HG02970 (cell line): ENCODE measurements at regions not wholly inside any gene's neighbourhood (a gene's known extent, or its start where the extent isn't known, plus 50 kb on each side); places are given as distances from the start of the nearest gene placed in this dataset.

Source experiments
- ATAC-seq: cut with Tn5 transposase; IDR thresholded peaks from one replicate; pipeline ENCODE4 v1.9.1; 2021; ENCODE audit warnings: mild to moderate bottlenecking, moderate library complexity, moderate number of reproducible peaks; ENCODE audit not compliant: unreplicated experiment, low FRiP score

GRCh38 chrX:38886112-38886511 is 84.9 kb downstream of the MID1IP1 start:
- no peak for ATAC-seq

GRCh38 chrX:38887222-38887621 is 86.0 kb downstream of the MID1IP1 start:
- ATAC-seq, result no peak

- no peak for ATAC-seq
Measured at GRCh38 chrX:38890326-38890725, 89.1 kb downstream of the MID1IP1 start.

GRCh38 chrX:38890963-38891362 is 89.7 kb downstream of the MID1IP1 start:
- ATAC-seq, result no peak

GRCh38 chrX:38891641-38892413 is 90.6 kb downstream of the MID1IP1 start:
- ATAC-seq, result no peak

GRCh38 chrX:38893441-38893840 is 92.2 kb downstream of the MID1IP1 start:
- no peak for ATAC-seq

- no peak for ATAC-seq
Measured at GRCh38 chrX:38895775-38896174, 94.5 kb downstream of the MID1IP1 start.

GRCh38 chrX:38896724-38897298 is 95.6 kb downstream of the MID1IP1 start:
- ATAC-seq, result no peak

GRCh38 chrX:38898261-38898660 is 97.0 kb downstream of the MID1IP1 start:
- ATAC-seq, result no peak

- ATAC-seq, result no peak
Measured at GRCh38 chrX:38899650-38900049, 98.4 kb downstream of the MID1IP1 start.

GRCh38 chrX:38900719-38901118 is 99.5 kb downstream of the MID1IP1 start:
- ATAC-seq, result no peak

GRCh38 chrX:38902972-38903492 is 101.8 kb downstream of the MID1IP1 start:
- ATAC-seq, result no peak

- ATAC-seq, result no peak
Measured at GRCh38 chrX:38916801-38917200, 115.5 kb downstream of the MID1IP1 start.

- no peak for ATAC-seq
Measured at GRCh38 chrX:38917954-38918353, 116.7 kb downstream of the MID1IP1 start.

GRCh38 chrX:38919202-38919601 is 117.9 kb downstream of the MID1IP1 start:
- ATAC-seq, result no peak

GRCh38 chrX:38919853-38920528 is 118.7 kb downstream of the MID1IP1 start:
- no peak for ATAC-seq

- no peak for ATAC-seq
Measured at GRCh38 chrX:38923451-38923969, 122.3 kb downstream of the MID1IP1 start.

GRCh38 chrX:38927592-38927991 is 126.3 kb downstream of the MID1IP1 start:
- ATAC-seq, result no peak

GRCh38 chrX:38929966-38930421 is 128.7 kb downstream of the MID1IP1 start:
- ATAC-seq, result no peak

- ATAC-seq, result no peak
Measured at GRCh38 chrX:38930474-38930873, 129.2 kb downstream of the MID1IP1 start.

- no peak for ATAC-seq
Measured at GRCh38 chrX:38935561-38935960, 134.3 kb downstream of the MID1IP1 start.
